Endothelial cell of umbilical vein (primary cell): ENCODE measurements at regions not wholly inside any gene's neighbourhood (a gene's known extent, or its start where the extent isn't known, plus 50 kb on each side); places are given as distances from the start of the nearest gene placed in this dataset.

ENCODE experiments used
- BruUV-seq: library from RNA; stranded (reverse); fragments of 400-500 nt; replicated peaks from 2 replicates; lab custom pipeline; 2021; lab: Mats Ljungman, UMichigan
- CTCF ChIA-PET: fragments of 300-600, 350-600 bp; sonication (Branson Sonifier 250); formaldehyde crosslinking; loops from one replicate; lab custom pipeline; 2021; ENCODE audit warnings: antibody characterized with exemption, inconsistent platforms; lab: Charles Lee
- POLR2A ChIA-PET: fragments of 300-600, 350-600 bp; sonication (Branson Sonifier 250); formaldehyde crosslinking; loops from one replicate; lab custom pipeline; 2021; ENCODE audit warnings: antibody characterized with exemption, inconsistent platforms; lab: Charles Lee
- DNase-seq: peaks from one replicate; pipeline ENCODE4 v3.0.0-alpha.2; 2011; ENCODE audit warnings: low read depth, low spot score
- FAIRE-seq: peaks from 2 replicates; lab custom pipeline; 2011; peaks lifted over from hg19 to GRCh38; lab: Jason Lieb, UNC
- H2AFZ ChIP-seq: 2 replicates; pipeline ENCODE4 v1.6.0; 2012; ENCODE audit warnings: low read depth, low read length, control low read depth, inconsistent platforms
- H3K27ac ChIP-seq: 2 replicates; pipeline ENCODE4 v1.5.1; 2011; ENCODE audit warnings: low read depth, mild to moderate bottlenecking, control low read depth, low read length, moderate library complexity; ENCODE audit not compliant: insufficient read depth
- H3K27me3 ChIP-seq, 2 experiments: 2 replicates each; pipeline versions ENCODE4 v1.6.0 to v1.6.1; 2011; ENCODE audit warnings: low read length in 2 of 2, mixed read lengths in 1 of 2; ENCODE audit not compliant: control insufficient read depth in 2 of 2, insufficient read depth in 2 of 2
- H3K36me3 ChIP-seq, 2 experiments: 2 replicates in 1 of 2; 3 replicates in 1 of 2; pipeline ENCODE4 v1.5.1; 2011; ENCODE audit warnings: low read length in 2 of 2, mild to moderate bottlenecking in 1 of 2, moderate library complexity in 1 of 2; ENCODE audit not compliant: control insufficient read depth in 2 of 2, insufficient read depth in 2 of 2; ENCODE audit errors: extremely low read depth in 1 of 2
- H3K4me1 ChIP-seq: 3 replicates; pipeline ENCODE4 v1.5.1; 2011; ENCODE audit warnings: mild to moderate bottlenecking, low read length; ENCODE audit not compliant: control insufficient read depth, insufficient read depth; ENCODE audit errors: extremely low read depth
- H3K4me2 ChIP-seq: 2 replicates; pipeline ENCODE4 v1.6.1; 2011; ENCODE audit warnings: low read length, control low read depth, mixed read lengths; ENCODE audit not compliant: insufficient read depth
- H3K4me3 ChIP-seq, 3 experiments: fragments of 200-600 bp in 1 of 3; sonication (generic), shearing (Covaris generic) in 1 of 3; replicated peaks in 1 of 3; 2 replicates each; pipeline ENCODE4 v1.5.1; 2011 to 2016; ENCODE audit warnings: control low read depth in 3 of 3, low read length in 3 of 3, mild to moderate bottlenecking in 2 of 3, inconsistent platforms in 1 of 3, low read depth in 1 of 3, moderate library complexity in 1 of 3; ENCODE audit not compliant: insufficient read depth in 1 of 3
- H3K79me2 ChIP-seq: 2 replicates; pipeline ENCODE4 v1.6.0; 2012; ENCODE audit warnings: low read length, inconsistent platforms; ENCODE audit not compliant: control insufficient read depth, insufficient read depth
- H3K9ac ChIP-seq: replicated peaks from 2 replicates; pipeline ENCODE3; 2011; ENCODE audit warnings: low read length, control low read depth; ENCODE audit not compliant: insufficient read depth; ENCODE audit errors: extremely low read depth
- H3K9me1 ChIP-seq: replicated peaks from 3 replicates; pipeline ENCODE4 v1.6.0; 2011; ENCODE audit warnings: mild to moderate bottlenecking, low read length; ENCODE audit not compliant: control insufficient read depth, insufficient read depth; ENCODE audit errors: extremely low read depth
- H3K9me3 ChIP-seq: replicated peaks from 2 replicates; pipeline ENCODE4 v1.5.1; 2012; ENCODE audit warnings: low read length, inconsistent platforms; ENCODE audit not compliant: control insufficient read depth, insufficient read depth
- H4K20me1 ChIP-seq: replicated peaks from 2 replicates; pipeline ENCODE3; 2011; ENCODE audit warnings: mild to moderate bottlenecking, low read length; ENCODE audit not compliant: control insufficient read depth, insufficient read depth; ENCODE audit errors: extremely low read depth
- EZH2 ChIP-seq: IDR thresholded peaks from 2 replicates; pipeline ENCODE4 v1.6.1; 2012; ENCODE audit warnings: borderline replicate concordance, low read depth, mild to moderate bottlenecking, moderate library complexity, low read length, inconsistent platforms; ENCODE audit not compliant: severe bottlenecking
- FOS ChIP-seq: IDR thresholded peaks from 2 replicates; pipeline ENCODE4 v1.6.1; 2011; ENCODE audit warnings: mild to moderate bottlenecking, low read length, moderate library complexity, borderline replicate concordance; ENCODE audit not compliant: insufficient read depth
- JUN ChIP-seq: IDR thresholded peaks from 2 replicates; pipeline ENCODE4 v1.6.1; 2011; ENCODE audit warnings: borderline replicate concordance, low read depth; ENCODE audit not compliant: insufficient read length, insufficient read depth
- MYC ChIP-seq: IDR thresholded peaks from one replicate; pipeline ENCODE4 v1.6.1; 2011; ENCODE audit warnings: mild to moderate bottlenecking, low read depth, low read length
- POLR2AphosphoS5 ChIP-seq: IDR thresholded peaks from 2 replicates; pipeline ENCODE4 v1.6.1; 2012; ENCODE audit warnings: low read depth, mild to moderate bottlenecking, control low read depth, low read length, moderate library complexity; ENCODE audit not compliant: insufficient read depth
- dilution Hi-C: fragments of 300-500 bp; cut with MboI; formaldehyde crosslinking; loops from one replicate; pipeline ENCODE4 v1.15.0; 2019; ENCODE audit warnings: low sequenced_read_pairs; ENCODE audit not compliant: extremely low pct_ligation_motif_present
- intact Hi-C: fragments of 100-400 bp; cut with micrococcal nuclease; formaldehyde crosslinking; loops from one replicate; pipeline ENCODE4 v1.10.0; 2022
- TF ChIP-seq, protein P1 (sequence below), 2 donors: IDR thresholded peaks; 1 replicate in 1 of 2; 2 replicates in 1 of 2; pipeline ENCODE4 v1.5.1; 2011; ENCODE audit warnings: low read length in 2 of 2, mild to moderate bottlenecking in 2 of 2, moderate library complexity in 2 of 2, control low read depth in 1 of 2, inconsistent platforms in 1 of 2, low read depth in 1 of 2; ENCODE audit not compliant: insufficient read depth in 1 of 2; ENCODE audit errors: extremely low read depth in 1 of 2

DNA sequence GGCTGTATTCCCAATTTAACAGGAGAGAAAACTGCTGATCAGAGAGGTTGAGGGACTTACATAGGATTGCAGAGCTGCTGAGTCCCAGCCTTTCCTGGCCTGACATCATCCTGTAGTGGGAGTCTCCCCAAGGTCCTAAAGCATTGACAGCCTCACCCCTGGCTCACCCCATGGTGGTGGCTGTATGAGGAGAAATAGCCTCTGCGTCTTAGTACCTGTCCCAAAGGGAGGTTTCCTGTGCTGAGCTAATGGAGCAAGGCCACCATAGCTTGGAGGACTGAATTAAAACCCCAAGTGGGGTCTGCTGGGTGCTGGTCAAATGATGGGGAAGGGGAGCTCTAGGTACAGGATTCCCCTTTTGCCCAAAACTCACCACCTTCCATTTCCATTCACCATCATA lies 525.1 kb downstream of the CDH26 start:
- Histone ChIP-seq H3K27ac (no peak overlapping the region), H3K79me2 (no peaks in the 10 kb centered on the region), H3K4me1 (no peaks in the 10 kb centered on the region), H3K36me3 (no peaks in the 10 kb centered on the region), H2AFZ (no peak overlapping the region), H4K20me1 (no peaks in the 10 kb centered on the region), H3K4me2 (no peak overlapping the region), H3K4me3 (no peak overlapping the region), H3K9ac (no peak overlapping the region), H3K9me3 (peaks cover 20% of the 10 kb centered on the region), H3K27me3 (no peaks in the 10 kb centered on the region), H3K9me1 (no peaks in the 10 kb centered on the region)
- TF ChIP-seq EZH2 (no peak), FOS (no peak), MYC (no peak), POLR2AphosphoS5 (no peak)
- TF ChIP-seq, protein P1, sequence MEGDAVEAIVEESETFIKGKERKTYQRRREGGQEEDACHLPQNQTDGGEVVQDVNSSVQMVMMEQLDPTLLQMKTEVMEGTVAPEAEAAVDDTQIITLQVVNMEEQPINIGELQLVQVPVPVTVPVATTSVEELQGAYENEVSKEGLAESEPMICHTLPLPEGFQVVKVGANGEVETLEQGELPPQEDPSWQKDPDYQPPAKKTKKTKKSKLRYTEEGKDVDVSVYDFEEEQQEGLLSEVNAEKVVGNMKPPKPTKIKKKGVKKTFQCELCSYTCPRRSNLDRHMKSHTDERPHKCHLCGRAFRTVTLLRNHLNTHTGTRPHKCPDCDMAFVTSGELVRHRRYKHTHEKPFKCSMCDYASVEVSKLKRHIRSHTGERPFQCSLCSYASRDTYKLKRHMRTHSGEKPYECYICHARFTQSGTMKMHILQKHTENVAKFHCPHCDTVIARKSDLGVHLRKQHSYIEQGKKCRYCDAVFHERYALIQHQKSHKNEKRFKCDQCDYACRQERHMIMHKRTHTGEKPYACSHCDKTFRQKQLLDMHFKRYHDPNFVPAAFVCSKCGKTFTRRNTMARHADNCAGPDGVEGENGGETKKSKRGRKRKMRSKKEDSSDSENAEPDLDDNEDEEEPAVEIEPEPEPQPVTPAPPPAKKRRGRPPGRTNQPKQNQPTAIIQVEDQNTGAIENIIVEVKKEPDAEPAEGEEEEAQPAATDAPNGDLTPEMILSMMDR (IDR thresholded peaks at IDR 0.05; ENCODE audit: extremely low read depth in 1 of 2, insufficient read depth in 1 of 2, low read depth in 1 of 2, low read length in 2 of 2), result no peak
- ChIA-PET CTCF (no interaction called here), POLR2A (no interaction called here)
- no TSS peak for BruUV-seq
- intact Hi-C loops (no loop called here), dilution Hi-C loops (no loop called here)
- no peak for DNase-seq
- no peak for FAIRE-seq

DNA sequence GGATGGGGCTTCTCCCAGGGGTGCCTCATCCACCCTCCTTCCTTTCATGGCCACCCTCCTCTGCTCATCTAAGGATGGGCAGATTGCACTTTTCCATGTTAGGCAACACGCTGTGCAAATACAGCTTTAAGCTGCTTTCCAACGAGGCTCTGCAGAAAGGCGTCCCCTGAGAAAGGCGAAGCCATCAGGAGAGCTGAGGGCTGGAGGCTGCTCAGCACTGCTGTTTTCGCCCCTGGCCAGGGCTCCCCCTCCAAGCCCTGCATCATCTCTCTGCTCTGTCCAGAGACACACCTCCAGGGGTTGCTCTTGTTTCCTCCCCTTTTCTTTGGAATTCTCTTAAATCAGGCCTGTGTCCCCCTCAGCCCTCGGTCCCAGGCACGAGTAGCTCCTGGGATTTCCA lies 526.1 kb downstream of the CDH26 start:
- H3K27me3 ChIP-seq, result no peaks in the 10 kb centered on the region
- H4K20me1 ChIP-seq, result no peaks in the 10 kb centered on the region
- no peaks in the 10 kb centered on the region for H3K9me1 ChIP-seq
- H3K36me3 ChIP-seq, result no peaks in the 10 kb centered on the region
- intact Hi-C loops (no loop called here), dilution Hi-C loops (no loop called here)
- TF ChIP-seq JUN, result no peak
- no peak for TF ChIP-seq POLR2AphosphoS5
- TF ChIP-seq, protein P1 (IDR thresholded peaks at IDR 0.05; ENCODE audit: extremely low read depth in 1 of 2, insufficient read depth in 1 of 2, low read depth in 1 of 2, low read length in 2 of 2), result no peak
- H3K79me2 ChIP-seq, result no peaks in the 10 kb centered on the region
- H3K4me1 ChIP-seq, result no peaks in the 10 kb centered on the region
- FAIRE-seq (no peak), DNase-seq (no peak)
- ChIA-PET CTCF (no interaction called here), POLR2A (no interaction called here)
- no peak overlapping the region for H2AFZ ChIP-seq
- no peak overlapping the region for H3K4me3 ChIP-seq
- H3K9me3 ChIP-seq, result peaks cover 24% of the 10 kb centered on the region
- no peak overlapping the region for H3K27ac ChIP-seq
- BruUV-seq, result no TSS peak
- H3K9ac ChIP-seq, result no peak overlapping the region
- no peak overlapping the region for H3K4me2 ChIP-seq
